GM12878 (cell line): ENCODE measurements at regions not wholly inside any gene's neighbourhood (a gene's known extent, or its start where the extent isn't known, plus 50 kb on each side); places are given as distances from the start of the nearest gene placed in this dataset.

ENCODE experiments used
- BCLAF1 ChIP-seq: fragments of 450-650 bp; IDR thresholded peaks from 2 replicates; pipeline ENCODE4 v1.6.1; 2017; ENCODE audit warnings: antibody characterized with exemption, mild to moderate bottlenecking, moderate library complexity
- CBFB ChIP-seq: IDR thresholded peaks from 2 replicates; pipeline ENCODE4 v1.6.1; 2016; ENCODE audit warnings: antibody characterized with exemption, low read depth
- CBX3 ChIP-seq: fragments of 200-600 bp; sonication (generic); IDR thresholded peaks from 2 replicates; pipeline ENCODE4 v1.6.1; 2016; ENCODE audit warnings: low read depth, borderline replicate concordance
- DPF2 ChIP-seq: fragments of 450-650 bp; IDR thresholded peaks from 2 replicates; pipeline ENCODE4 v1.6.1; 2017; ENCODE audit warnings: mild to moderate bottlenecking
- IRF5 ChIP-seq: fragments of 450-650 bp; IDR thresholded peaks from 2 replicates; pipeline ENCODE4 v1.6.1; 2017; ENCODE audit warnings: borderline replicate concordance
- KAT2A ChIP-seq: conservative IDR thresholded peaks from 2 replicates; pipeline ENCODE4 v1.6.1; 2011; ENCODE audit warnings: low read depth, low read length; ENCODE audit not compliant: control insufficient read depth
- MTA2 ChIP-seq: fragments of 450-650 bp; IDR thresholded peaks from 2 replicates; pipeline ENCODE4 v1.6.1; 2016; ENCODE audit warnings: low read depth, mild to moderate bottlenecking, moderate library complexity
- MYB ChIP-seq: fragments of 150-350 bp; IDR thresholded peaks from 2 replicates; pipeline ENCODE4 v1.6.1; 2014; ENCODE audit warnings: mild to moderate bottlenecking, low read depth, low read length, borderline replicate concordance
- NR2C2 ChIP-seq: IDR thresholded peaks from 2 replicates; pipeline ENCODE4 v1.6.1; 2011; ENCODE audit warnings: borderline replicate concordance, low read depth; ENCODE audit not compliant: control insufficient read depth, insufficient read length
- NR2F1 ChIP-seq: fragments of 450-650 bp; conservative IDR thresholded peaks from 2 replicates; pipeline ENCODE4 v1.6.1; 2017; ENCODE audit warnings: mild to moderate bottlenecking
- NRF1 ChIP-seq: conservative IDR thresholded peaks from 2 replicates; pipeline ENCODE4 v1.6.1; 2011; ENCODE audit warnings: mild to moderate bottlenecking, low read depth, low read length, improper control_type of control experiment
- PAX5 ChIP-seq: IDR thresholded peaks from 2 replicates; pipeline ENCODE4 v1.6.1; 2011; ENCODE audit warnings: low read depth, low read length, borderline replicate concordance
- PBX3 ChIP-seq: IDR thresholded peaks from 2 replicates; pipeline ENCODE4 v1.6.1; 2011; ENCODE audit warnings: mild to moderate bottlenecking, low read depth, low read length, moderate library complexity; ENCODE audit not compliant: insufficient replicate concordance
- RAD51 ChIP-seq: fragments of 450-650 bp; IDR thresholded peaks from 2 replicates; pipeline ENCODE4 v1.6.1; 2016; ENCODE audit warnings: moderate library complexity, mild to moderate bottlenecking, inconsistent platforms
- RBBP5 ChIP-seq: fragments of 200-600 bp; sonication (generic); conservative IDR thresholded peaks from 2 replicates; pipeline ENCODE4 v1.6.1; 2016
- RCOR1 ChIP-seq: conservative IDR thresholded peaks from 2 replicates; pipeline ENCODE4 v1.6.1; 2012; ENCODE audit warnings: low read depth, low read length, improper control_type of control experiment
- SIX5 ChIP-seq: IDR thresholded peaks from 2 replicates; pipeline ENCODE4 v1.6.1; 2011; ENCODE audit warnings: mild to moderate bottlenecking, low read depth, low read length, moderate library complexity; ENCODE audit not compliant: severe bottlenecking
- SKIL ChIP-seq: fragments of 450-650 bp; IDR thresholded peaks from 2 replicates; pipeline ENCODE4 v1.6.1; 2017; ENCODE audit warnings: mild to moderate bottlenecking, low read depth, inconsistent platforms; ENCODE audit not compliant: poor library complexity, severe bottlenecking
- SMAD1 ChIP-seq: fragments of 450-650 bp; IDR thresholded peaks from 2 replicates; pipeline ENCODE4 v1.6.1; 2018; ENCODE audit warnings: mild to moderate bottlenecking, low read depth; ENCODE audit not compliant: partially characterized antibody
- SREBF2 ChIP-seq: IDR thresholded peaks from 2 replicates; pipeline ENCODE4 v1.6.1; 2012; ENCODE audit warnings: mild to moderate bottlenecking, low read length
- SRF ChIP-seq, 2 experiments: IDR thresholded peaks; 2 replicates each; pipeline ENCODE4 v1.6.1; 2011; ENCODE audit warnings: low read depth in 2 of 2, low read length in 2 of 2, mild to moderate bottlenecking in 1 of 2, moderate library complexity in 1 of 2
- TARDBP ChIP-seq: IDR thresholded peaks from 2 replicates; pipeline ENCODE4 v1.6.1; 2016; ENCODE audit warnings: borderline replicate concordance
- TF ChIP-seq, protein P1 (sequence below): IDR thresholded peaks from 2 replicates; pipeline ENCODE4 v1.6.1; 2012; ENCODE audit warnings: low read depth, low read length, improper control_type of control experiment

DNA sequence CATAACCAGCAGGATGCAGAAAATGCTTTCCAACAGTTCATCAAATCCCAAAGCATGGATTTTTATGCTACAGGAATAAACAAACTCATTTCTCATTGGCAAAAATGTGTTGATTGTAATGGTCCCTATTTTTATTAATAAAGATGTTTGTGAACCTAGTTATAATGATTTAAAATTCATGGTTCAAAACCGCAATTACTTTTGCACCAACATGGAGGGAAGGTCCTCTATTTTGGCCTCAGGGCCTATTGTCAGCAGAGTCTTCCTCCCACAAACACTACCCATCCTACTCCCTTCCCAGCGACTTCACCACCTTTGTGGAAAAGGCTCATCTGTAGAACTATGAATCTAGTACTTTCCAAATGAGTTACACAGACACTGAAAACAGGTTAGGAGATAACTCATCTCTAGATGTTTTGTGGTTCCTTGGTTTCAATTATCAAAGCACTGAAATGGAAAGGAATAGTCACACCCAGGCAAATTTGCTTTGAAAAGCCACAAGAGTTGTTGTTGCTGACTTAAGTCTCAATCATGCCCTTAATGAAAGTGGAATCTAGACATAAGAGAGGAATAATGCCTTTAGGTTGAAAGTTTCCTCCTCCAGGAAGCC is 59.4 kb upstream of the FRMD4A start (continued):
- no peak for TF ChIP-seq NRF1
- no peak for TF ChIP-seq BCLAF1
- TF ChIP-seq MYB = no peak
- TF ChIP-seq PAX5 = peak; percentile 95
- no peak for TF ChIP-seq KAT2A
- no peak for TF ChIP-seq SREBF2
- TF ChIP-seq RBBP5 = no peak
- TF ChIP-seq SKIL = peak; percentile 95
- TF ChIP-seq NR2F1 = 0 out of 2 replicates have a peak, but pooled peaks have one; percentile 35
- no peak for TF ChIP-seq RCOR1
- no peak for TF ChIP-seq TARDBP
- peak; percentile 94 for TF ChIP-seq DPF2
- TF ChIP-seq PBX3 = no peak
- no peak for TF ChIP-seq SRF (IDR thresholded peaks at IDR 0.05; ENCODE audit: low read depth in 2 of 2, low read length in 2 of 2)
- TF ChIP-seq CBX3 = no peak
- no peak for TF ChIP-seq NR2C2
- no peak for TF ChIP-seq SMAD1
- peak; percentile 98 for TF ChIP-seq MTA2
- TF ChIP-seq, protein P1, sequence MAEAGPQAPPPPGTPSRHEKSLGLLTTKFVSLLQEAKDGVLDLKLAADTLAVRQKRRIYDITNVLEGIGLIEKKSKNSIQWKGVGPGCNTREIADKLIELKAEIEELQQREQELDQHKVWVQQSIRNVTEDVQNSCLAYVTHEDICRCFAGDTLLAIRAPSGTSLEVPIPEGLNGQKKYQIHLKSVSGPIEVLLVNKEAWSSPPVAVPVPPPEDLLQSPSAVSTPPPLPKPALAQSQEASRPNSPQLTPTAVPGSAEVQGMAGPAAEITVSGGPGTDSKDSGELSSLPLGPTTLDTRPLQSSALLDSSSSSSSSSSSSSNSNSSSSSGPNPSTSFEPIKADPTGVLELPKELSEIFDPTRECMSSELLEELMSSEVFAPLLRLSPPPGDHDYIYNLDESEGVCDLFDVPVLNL = no peak
- TF ChIP-seq RAD51 = no peak
- TF ChIP-seq SIX5 = no peak
- peak; percentile 92 for TF ChIP-seq CBFB
- no peak for TF ChIP-seq IRF5
